Hematopoietic multipotent progenitor cell treated with erythropoietin and hydrocortisone succinate and interleukin-3 and kit ligand, for 8 days (in vitro differentiated cells): ENCODE measurements at regions not wholly inside any gene's neighbourhood (a gene's known extent, or its start where the extent isn't known, plus 50 kb on each side); places are given as distances from the start of the nearest gene placed in this dataset.

Source experiments
- DNase-seq: peaks from one replicate; pipeline ENCODE4 v3.0.0-alpha.2; 2015

DNA sequence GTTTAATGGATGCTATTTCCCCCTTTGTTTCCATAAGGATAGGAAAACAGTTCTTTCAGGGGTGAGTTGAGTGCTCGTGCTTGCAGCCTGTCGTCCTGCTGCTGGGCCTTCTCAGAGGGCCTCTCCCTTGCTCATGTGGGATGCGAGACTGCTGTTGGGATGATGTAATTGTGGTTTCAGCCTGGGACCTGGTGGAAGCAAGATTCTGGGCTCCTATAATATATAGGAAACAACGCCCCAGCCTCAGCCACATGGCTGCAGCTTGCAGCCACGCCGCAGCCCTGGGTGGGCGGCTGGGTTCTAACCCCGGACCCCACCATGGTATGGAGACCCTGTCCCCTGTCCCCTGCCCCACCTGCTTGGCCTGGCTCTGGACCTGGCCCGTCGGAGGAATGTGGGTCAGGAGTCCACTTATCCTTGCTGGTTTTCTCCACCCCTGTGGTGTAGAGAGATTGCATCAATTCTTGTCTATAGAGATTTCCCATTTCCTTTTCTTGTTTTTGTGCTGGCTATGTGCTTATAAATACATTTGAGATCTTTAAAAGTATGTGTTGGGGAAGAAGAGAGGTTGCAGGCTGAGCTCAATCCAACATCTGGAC lies 357.8 kb downstream of the SIPA1L2 start:
- no peak for DNase-seq

DNA sequence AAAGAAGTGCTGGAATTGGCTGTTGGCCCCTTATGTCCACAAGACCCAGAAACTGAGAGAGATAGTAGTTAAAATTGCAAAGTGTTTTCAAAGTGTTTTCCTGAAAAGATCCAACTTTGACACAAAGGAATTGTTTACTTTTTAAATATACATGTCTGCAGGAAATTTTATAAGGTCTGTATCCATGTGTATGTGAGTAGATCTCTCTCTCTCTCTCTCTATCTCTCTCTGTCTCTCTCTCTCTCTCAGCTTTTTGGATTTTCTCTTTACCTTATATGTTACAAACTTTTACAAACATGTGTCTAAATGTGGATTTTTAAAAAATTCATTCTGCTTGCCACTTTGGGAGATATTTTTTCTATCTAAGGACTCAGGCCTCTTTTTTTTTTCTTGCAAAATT lies 358.6 kb downstream of the SIPA1L2 start:
- DNase-seq, result no peak

DNA sequence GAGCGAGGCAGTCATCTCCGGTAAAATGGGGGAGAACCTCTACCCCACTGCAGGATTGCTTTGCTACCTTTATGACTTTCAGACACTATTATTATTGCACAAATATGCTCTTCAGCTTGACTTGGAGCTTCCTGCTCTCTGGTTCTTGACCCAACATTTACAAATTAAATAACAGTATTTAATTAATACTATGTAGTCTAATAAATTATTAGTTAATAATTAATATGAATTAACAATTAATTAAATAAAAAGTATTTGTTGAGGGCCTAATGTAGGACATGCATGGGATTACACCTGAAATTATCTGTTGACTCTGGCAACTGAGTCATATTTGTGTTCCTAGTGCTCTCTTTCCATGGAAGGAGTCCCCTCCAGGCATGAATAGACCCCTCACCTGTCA lies 359.9 kb downstream of the SIPA1L2 start:
- DNase-seq, result no peak

DNA sequence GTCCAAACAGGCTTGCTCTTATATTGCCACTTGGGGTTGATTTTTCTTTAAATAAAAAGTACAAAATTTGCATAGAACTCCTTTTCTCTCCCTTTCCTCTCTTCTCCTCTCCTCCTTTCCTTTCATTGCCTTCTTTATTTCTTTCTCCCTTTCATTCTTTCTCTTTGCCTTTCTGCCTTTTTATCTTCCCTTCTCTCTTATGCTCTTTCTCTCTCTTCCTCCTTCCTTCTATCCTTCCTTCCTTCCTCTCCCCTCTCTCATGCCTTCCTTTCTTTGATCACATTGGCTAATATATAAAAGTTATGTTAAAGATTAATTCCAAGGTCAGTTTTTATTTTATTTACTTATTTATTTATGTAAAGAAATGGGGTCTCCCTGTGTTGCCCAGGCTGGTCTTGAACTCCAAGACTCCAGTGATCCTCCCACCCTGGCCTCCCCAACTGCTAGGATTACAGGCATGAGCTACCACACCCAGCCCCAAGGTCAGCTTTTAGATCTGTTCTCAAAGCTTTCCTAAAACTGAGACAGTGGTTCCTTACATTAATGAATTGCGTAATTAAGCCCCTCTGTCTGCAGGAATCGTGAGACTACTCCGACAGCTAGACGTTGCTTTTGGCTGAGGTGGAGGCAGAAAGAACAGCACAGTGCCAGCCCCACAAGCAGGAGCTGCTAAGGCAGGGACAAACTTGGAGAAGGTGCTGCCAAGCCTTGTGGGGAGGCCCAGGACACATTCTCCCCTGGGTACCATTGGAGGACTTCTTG lies 361.9 kb downstream of the SIPA1L2 start:
- DNase-seq, result no peak

DNA sequence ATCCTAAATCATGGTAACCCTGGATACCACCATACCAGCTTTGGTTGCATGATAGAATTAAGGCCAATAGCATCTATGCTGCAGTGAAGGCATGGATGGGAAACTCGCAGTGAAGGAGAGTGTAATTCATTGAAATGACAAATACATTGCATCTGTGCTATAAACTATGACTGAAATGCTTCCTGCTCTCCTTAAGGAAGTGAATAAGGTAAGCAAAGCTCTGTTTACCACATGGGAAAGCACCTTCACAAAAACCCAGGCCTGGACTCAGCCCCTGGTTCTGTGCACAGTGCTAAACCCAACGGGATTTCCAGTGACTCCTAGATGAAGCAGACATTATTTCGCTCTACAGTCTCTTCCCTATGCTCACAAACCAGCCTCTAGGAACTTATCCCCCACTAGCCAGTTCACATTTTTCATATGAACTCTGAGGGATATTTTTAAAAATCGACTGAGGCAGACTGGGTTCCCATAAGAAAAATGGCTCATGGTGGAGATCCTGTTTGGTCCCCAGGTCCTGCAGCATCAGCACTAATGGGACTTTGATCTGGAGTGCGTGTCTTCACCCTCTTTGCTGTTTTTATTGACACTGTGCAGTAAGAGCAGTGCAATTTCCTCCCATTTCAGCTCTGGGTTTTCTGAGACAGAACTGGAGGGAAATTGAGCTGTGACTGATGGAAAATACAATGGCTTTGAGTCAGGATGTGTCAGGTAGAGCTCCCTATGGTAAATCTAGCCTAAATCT lies 362.7 kb downstream of the SIPA1L2 start:
- no peak for DNase-seq

DNA sequence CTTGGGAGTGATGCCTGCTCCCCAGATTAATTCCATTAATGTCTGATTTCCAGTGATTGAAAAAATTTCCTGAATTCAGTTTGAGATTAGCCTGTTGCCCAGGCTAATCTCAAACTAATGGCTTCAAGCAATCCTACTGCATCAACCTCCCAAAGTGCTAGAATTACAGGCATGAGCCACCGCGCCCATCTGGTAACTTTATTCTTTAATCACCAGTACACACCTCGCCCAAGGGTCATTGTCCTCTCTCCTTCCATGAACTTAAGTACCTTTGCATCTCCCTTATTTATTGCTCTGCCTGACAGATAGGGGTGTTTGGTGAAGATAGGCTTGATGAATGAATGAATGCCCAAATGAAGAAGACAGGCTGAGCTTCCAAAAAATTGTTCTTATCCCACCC lies 366.5 kb downstream of the SIPA1L2 start:
- no peak for DNase-seq

DNA sequence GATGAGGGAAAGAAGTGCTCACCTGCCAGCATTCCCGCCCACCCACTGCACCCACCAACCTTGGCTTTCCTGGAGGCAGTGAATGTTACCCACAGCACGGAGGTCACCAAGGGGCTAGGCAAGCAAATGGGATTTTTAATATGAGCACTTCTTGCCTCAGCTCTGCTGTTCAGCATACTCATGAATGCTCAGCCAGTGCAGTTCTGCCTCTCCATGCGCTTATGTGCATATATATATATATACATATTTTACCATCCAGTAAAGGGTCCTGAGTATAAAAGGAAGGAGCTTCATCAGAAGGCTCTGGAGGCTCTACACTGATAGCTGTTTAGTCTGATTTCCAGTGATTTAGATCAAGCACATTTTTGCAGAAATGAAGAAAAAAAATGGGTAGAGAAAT lies 366.9 kb downstream of the SIPA1L2 start:
- no peak for DNase-seq

DNA sequence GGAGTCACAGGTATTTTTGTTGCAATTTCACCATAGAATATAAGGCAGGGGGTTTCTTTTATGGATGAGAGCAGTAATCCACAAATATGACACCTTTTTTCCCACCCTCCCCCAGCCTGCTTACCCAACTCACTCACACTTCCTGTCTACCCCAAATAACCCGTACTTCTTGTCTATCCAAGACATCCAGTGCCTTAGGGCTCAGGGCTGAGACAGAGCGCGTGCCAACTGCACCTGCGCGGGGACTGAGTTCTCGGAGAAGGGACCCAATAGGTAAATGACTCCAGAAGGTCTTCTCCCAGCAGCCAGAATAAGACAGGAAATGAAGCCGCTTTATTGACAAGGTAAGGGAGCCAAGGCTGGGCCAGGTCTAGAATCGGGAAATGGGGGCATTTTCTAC lies 369.1 kb downstream of the SIPA1L2 start:
- DNase-seq, result no peak

DNA sequence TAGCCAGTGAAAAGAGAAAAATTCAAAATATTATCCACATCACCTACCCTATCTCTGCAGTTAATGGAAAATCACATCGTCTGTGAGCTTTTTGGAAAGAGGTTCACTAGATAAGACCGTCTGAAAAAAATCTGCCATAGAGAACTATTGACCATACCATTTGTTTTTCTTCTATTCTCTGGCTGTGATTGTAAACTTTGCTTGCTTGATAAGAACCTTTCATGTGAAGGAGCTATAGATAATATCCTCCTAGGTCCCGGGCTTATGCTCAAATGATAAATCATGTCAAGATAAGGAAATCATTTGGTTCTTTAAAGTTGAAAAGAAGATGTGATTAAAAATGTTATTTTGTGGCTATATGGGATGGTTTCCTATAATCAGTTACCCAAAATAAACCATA lies 369.9 kb downstream of the SIPA1L2 start:
- DNase-seq, result no peak

DNA sequence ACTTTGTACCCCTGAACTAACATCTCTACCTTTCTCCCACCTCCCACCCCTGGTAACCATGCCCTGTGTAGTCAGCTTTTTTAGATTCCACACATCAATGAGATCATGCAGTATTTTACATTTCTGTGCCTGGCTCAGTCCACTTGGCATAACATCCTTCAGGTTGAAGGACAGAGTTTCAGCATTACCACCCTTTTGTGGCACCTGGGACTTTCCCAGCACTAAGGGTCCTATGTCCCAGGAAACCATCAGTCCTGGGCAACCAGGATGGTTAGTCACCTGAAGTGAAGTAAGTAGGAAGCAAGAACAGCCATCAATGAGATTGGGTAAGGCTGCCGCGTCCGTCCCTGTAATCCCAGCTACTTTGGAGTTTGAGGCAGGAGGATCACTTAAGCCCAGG lies 370.6 kb downstream of the SIPA1L2 start:
- DNase-seq, result no peak

DNA sequence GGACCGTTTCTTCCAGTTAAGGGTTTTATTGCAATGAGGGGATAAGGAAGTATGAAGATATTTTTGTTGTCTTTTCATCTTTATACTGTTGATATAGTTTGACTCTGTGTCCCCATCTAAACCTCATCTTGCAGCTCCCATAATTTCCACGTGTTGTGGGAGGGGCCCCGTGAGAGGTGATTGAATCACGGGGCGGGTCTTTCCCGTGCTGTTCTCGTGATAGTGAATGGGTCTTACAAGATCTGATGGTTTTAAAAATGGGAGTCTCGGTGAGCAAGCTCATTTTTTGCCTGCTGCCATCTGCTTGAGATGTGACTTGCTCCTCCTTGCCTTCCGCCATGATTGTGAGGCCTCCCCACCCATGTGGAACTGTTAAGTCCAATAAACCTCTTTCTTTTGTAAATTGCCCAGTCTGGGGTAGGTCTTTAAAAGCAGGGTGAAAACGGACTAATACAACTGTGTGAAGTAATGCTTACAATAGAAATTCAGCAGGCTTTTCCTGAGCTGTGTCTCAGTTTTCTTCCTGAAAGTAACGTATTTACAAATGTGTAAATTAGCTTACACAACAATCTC lies 377.3 kb downstream of the SIPA1L2 start:
- no peak for DNase-seq

DNA sequence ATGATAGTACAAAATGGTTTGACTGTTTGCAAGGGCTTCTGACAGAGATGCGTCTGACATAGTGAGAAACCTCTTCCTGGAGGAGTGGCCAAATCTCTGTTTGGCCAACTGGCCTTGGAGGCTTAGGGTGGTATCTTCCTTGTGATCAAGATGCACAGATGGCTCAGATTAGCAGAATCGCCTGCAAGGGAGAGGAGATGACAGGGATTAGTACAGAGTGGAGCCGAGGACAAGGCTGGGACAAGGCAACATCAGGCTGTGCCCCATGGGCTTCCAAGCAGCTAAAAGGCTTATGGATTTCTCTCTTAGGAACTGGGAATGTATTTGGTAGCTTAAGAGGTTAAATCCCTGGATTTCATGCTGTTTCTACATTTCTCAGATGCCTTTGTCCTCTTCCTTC lies 379.1 kb downstream of the SIPA1L2 start:
- DNase-seq, result no peak

DNA sequence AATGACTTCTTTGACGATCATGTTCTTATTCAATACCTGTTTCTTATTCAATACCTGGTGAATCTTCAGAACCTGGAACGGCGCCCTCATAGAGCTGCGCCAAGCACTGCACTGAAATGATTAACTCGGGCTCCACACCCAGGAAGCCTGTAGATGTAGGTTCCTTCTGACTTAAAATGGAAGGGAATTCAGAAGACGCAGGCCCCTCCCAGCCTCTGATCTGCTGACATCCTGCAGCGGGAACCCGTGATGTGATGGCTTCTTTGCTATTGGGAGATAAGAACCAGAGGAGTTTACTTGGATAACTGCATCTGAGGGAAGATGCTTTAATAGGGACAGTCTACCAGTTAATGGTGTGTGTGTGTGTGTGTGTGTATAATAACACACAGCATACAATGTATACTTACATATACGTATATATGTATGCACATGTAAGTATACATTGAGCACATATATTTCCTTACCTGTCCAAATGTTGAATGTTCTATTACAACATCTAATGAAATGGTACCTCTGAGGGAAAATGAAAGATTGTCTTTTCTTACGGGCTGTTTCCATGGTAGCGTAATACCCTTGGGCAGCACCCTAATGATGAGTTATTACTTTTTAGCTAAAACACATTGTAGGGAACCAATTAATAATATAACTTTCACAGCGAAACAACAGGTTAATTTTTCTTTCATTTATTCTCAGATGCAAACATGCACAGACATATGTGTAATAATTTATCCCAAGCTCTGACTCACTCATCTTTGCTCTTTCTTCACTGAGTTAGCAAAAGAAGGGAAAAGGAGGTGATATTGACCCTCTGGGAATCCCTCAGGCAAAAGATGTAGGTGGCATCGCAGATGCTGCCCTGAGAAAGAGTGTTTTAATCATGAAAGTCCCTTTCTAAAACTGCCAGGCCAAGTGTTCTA lies 379.8 kb downstream of the SIPA1L2 start:
- DNase-seq, result no peak

DNA sequence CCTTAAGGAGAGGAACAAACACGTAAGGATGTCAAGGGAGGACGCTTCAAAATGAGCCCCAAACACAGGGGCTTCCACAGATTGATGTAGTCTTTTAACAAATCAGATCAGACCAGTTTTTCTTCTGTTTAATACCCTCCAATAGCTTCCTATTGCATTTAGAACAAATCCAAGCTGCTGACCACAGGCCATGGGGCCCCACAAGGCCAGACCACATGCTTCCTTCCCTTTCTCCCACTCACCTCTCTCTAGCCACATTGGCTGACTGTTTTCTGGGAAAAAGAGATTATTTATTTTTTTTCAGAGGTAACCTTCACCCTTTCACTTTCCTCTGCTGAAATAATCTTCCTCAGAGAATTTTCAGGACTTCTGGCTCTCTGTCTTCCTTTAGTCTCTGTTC lies 380.6 kb downstream of the SIPA1L2 start:
- no peak for DNase-seq

DNA sequence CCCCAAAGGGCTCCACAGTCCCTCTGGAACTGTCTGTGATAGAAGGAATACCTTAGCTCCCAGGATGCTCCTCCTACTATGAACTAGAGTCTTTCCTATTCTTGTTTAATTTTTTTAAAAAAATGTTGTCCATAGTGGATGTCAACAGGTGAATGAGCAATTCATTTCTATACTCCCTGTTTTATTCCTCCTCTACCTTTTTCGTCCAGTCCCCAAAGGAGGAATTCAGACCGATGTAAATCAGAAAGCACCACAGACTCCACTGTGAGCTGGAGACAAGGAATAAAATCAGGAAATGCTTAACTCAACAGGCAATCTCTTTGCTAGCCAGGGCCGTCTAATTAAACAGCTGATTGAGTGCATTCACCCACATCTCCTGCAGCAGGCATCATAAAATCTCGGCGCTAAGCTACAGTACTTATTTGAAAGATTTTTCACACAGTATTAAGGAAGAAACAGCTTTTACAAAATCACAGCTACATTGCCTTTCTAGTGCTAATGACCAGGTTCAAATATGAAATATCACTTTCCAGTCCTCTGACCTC lies 381.6 kb downstream of the SIPA1L2 start:
- no peak for DNase-seq

DNA sequence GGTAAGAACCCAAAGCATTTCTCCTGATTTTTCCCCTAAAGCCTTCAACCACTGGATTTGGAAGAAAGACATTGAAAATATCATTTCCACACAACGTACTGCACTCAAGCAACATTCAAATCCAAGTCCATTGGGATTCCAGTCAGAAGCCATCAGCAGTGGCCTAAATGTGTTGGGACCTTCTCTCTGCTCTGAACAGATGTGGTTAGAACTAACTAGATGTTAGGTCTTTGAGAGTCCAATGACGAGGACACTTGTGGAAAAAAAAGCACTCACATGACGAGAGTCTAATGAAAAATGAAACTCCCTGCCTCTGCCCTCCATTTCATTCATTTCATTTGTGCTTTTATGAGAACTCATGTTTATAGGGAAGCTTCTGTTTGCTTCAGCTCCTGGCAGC lies 382.3 kb downstream of the SIPA1L2 start:
- no peak for DNase-seq

DNA sequence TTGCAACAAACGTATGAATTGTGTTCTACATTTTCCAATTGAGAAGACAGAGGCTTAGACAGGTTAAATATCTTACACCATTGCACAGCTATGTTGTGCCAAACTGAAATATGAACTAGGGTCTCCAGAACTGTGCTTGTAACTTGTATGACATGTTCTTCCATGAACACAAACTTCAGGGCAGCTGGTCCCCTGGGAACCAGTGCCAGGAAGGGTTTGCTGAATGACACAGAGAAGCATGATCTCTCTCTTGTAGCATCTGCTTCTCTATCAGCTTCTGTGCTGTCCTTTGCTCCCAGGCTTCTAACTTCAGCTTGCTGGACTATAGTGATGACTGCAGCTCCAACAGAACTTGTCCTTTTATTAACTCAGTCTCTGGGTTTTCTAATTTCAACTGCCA lies 385.5 kb downstream of the SIPA1L2 start:
- no peak for DNase-seq

DNA sequence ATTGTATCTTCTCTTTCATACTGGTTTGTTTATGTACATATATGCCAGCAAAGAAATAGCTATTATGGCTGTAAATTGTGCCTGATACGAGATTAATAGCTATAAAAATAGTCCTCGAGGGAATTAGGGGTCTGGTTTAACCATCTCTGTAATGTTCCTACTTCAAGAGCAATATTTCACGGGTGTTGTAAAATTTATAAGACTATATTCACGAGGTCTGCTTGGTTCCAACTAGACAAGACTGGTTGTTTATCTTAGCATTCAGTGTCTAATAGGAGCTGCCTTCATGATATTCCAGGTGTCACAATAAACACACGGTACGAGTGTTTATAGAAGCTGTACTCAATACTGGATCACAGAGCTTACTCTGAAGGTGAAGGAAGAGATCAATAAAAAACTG lies 389.9 kb downstream of the SIPA1L2 start:
- no peak for DNase-seq

DNA sequence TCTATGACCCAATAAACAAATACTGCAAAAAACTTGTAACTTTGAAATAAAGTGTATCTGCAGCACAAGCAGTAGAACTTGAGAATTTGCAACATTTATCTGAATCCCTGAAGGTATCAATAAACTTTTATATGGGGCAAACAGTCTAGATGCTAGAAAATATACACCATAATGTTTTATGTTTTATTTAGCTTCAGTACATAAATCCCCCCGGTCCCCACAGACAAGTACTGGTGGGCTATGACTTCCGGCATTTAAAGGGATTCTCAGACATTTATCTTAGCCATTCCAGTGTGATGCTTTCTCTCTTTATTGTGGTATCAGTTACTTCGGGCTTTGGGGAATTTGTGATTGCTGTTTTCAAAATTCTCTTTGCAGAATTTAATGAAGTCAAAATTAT lies 390.4 kb downstream of the SIPA1L2 start:
- no peak for DNase-seq

DNA sequence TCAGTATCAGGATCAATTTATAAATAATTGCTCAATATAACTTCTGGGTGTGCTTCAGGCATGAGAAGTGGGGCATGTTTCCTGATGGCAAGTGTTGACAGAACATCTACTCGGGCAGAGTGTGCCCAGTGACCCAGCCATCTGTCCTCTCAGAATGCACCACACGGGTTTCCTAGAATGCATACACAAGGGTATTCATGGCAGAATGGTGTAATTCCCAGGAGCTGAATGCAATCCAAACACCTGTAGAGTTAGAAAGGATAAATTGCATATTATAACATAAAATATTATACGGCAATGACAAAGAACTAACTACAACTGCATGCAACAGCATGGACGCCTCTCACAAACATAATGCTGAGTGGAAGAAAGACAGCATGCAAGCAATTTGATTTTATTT lies 391.9 kb downstream of the SIPA1L2 start:
- no peak for DNase-seq

DNA sequence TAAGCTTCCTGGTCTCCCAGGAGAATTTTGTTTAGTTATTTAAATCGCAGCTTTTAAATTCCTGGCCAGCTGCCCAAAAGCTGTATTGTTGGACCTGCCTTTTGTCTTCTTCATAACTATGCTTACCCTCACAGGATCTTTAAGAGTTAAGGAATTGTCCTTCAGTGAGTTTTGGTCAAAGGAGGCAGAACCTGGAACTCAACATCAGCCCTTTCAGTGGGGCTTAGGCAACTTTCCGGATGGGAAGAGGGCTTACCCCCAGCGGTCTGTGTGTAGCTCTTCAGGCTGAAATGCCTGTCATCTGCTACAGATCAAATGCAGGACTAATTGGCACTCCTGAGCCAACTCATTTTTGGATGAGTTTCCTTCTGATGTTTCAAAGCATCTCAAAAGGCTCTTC lies 402.6 kb downstream of the SIPA1L2 start:
- DNase-seq, result no peak

DNA sequence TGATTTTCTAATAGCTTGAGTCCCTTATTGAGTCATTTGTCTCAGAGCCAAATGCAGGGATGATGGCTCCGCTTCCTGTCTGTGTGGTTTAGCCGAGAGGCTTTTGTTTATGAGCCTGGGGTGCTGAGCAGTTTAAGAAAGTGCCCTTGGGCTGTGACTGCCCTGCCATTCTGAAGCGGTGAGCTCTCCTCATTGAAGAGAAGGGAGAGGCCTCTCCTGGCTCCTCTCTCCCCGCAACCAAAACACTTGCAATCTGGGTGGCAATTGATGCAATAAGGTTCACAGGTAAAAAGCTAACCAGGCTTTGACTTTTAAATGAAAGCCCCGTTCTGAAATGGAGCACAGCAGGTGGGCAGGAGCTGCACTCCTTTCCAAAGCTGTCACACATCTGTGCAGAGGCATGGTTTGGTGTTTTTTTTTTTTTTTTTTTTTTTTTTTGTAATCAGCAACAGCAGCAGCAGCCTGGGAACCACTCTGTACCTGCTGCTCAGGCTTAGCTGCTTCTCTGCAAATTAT lies 403.7 kb downstream of the SIPA1L2 start:
- DNase-seq, result no peak
